ENCODE measurements at regions not wholly inside any gene's neighbourhood (a gene's known extent, or its start where the extent isn't known, plus 50 kb on each side); places are given as distances from the start of the nearest gene placed in this dataset.
"Not testable (repeated sequence)": the region's sequence is repeated elsewhere in the genome, so short reads cannot be mapped to it uniquely, and the experiment has no call there.

- H3K9me3 ChIP-seq (ENCODE audit: control insufficient read depth in 2 of 2, low read length in 2 of 2): no peaks in the 10 kb centered on the region
- no peak overlapping the region for H3K4me3 ChIP-seq (ENCODE audit: low read length in 2 of 2)
- H3K4me1 ChIP-seq (ENCODE audit: control insufficient read depth in 2 of 2, insufficient read depth in 2 of 2, low read length in 2 of 2): no peaks in the 10 kb centered on the region
- H3K36me3 ChIP-seq (ENCODE audit: control insufficient read depth in 2 of 2, insufficient read depth in 2 of 2, low read length in 2 of 2): no peaks in the 10 kb centered on the region
- no peak overlapping the region for H3K27ac ChIP-seq (ENCODE audit: low read depth in 2 of 2, low read length in 2 of 2)
- H3K27me3 ChIP-seq (ENCODE audit: control insufficient read depth in 2 of 2, insufficient read depth in 2 of 2, low read length in 2 of 2): no peaks in the 10 kb centered on the region
- no peak overlapping the region for H3K9ac ChIP-seq (ENCODE audit: low read depth in 1 of 2, low read length in 2 of 2)
These were observed 101.6 kb downstream of the BRMS1L start for GRCh38 chr14:35927727-35928126.

DNA sequence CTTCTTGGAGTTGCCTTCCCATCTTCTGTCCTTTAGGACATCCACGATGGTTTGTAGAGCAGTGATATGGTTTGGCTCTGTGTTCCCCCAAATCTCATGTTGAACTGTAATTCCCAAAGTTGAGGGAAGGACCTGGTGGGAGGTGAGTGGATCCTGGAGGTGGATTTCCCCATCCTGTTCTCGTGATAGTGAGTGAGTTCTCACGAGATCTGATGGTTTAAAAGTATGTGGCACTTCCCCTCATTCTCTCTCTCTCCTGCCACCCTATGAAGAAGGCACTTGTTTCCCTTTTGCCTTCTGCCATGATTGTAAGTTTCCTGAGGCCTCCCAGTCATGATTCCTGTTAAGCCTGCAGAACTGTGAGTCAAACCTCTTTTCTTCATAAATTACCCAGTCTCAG, 99.2 kb downstream of the BRMS1L start:
- Histone ChIP-seq H3K36me3 (ENCODE audit: control insufficient read depth in 2 of 2, insufficient read depth in 2 of 2, low read length in 2 of 2) (no peaks in the 10 kb centered on the region), H3K4me3 (ENCODE audit: low read length in 2 of 2) (no peak overlapping the region), H3K9ac (ENCODE audit: low read depth in 1 of 2, low read length in 2 of 2) (no peak overlapping the region), H3K4me1 (ENCODE audit: control insufficient read depth in 2 of 2, insufficient read depth in 2 of 2, low read length in 2 of 2) (no peaks in the 10 kb centered on the region), H3K9me3 (ENCODE audit: control insufficient read depth in 2 of 2, low read length in 2 of 2) (no peaks in the 10 kb centered on the region), H3K27ac (ENCODE audit: low read depth in 2 of 2, low read length in 2 of 2) (no peak overlapping the region), H3K27me3 (ENCODE audit: control insufficient read depth in 2 of 2, insufficient read depth in 2 of 2, low read length in 2 of 2) (no peaks in the 10 kb centered on the region)

GRCh38 chr14:35922590-35922989, 96.5 kb downstream of the BRMS1L start:
- not testable (repeated sequence) for H3K4me1 ChIP-seq (ENCODE audit: control insufficient read depth in 2 of 2, insufficient read depth in 2 of 2, low read length in 2 of 2); H3K27me3 ChIP-seq (ENCODE audit: control insufficient read depth in 2 of 2, insufficient read depth in 2 of 2, low read length in 2 of 2); H3K27ac ChIP-seq (ENCODE audit: low read depth in 2 of 2, low read length in 2 of 2); H3K36me3 ChIP-seq (ENCODE audit: control insufficient read depth in 2 of 2, insufficient read depth in 2 of 2, low read length in 2 of 2); H3K9me3 ChIP-seq (ENCODE audit: control insufficient read depth in 2 of 2, low read length in 2 of 2); H3K9ac ChIP-seq (ENCODE audit: low read depth in 1 of 2, low read length in 2 of 2); H3K4me3 ChIP-seq (ENCODE audit: low read length in 2 of 2)

GRCh38 chr14:35921745-35922144, 95.6 kb downstream of the BRMS1L start:
- no peaks in the 10 kb centered on the region for H3K27me3 ChIP-seq (ENCODE audit: control insufficient read depth in 2 of 2, insufficient read depth in 2 of 2, low read length in 2 of 2)
- no peak overlapping the region for H3K4me3 ChIP-seq (ENCODE audit: low read length in 2 of 2)
- H3K4me1 ChIP-seq (ENCODE audit: control insufficient read depth in 2 of 2, insufficient read depth in 2 of 2, low read length in 2 of 2): no peaks in the 10 kb centered on the region
- H3K9ac ChIP-seq (ENCODE audit: low read depth in 1 of 2, low read length in 2 of 2): no peak overlapping the region
- no peaks in the 10 kb centered on the region for H3K9me3 ChIP-seq (ENCODE audit: control insufficient read depth in 2 of 2, low read length in 2 of 2)
- no peak overlapping the region for H3K27ac ChIP-seq (ENCODE audit: low read depth in 2 of 2, low read length in 2 of 2)
- no peaks in the 10 kb centered on the region for H3K36me3 ChIP-seq (ENCODE audit: control insufficient read depth in 2 of 2, insufficient read depth in 2 of 2, low read length in 2 of 2)

Measured in mucosa of rectum (tissue), 2 donors.